GM12878 (cell line): ENCODE measurements at regions not wholly inside any gene's neighbourhood (a gene's known extent, or its start where the extent isn't known, plus 50 kb on each side); places are given as distances from the start of the nearest gene placed in this dataset.

Experiments
- E2F8 ChIP-seq: fragments of 450-650 bp; IDR thresholded peaks from 2 replicates; pipeline ENCODE4 v1.6.1; 2018; ENCODE audit warnings: mild to moderate bottlenecking, low read depth, moderate library complexity; ENCODE audit not compliant: partially characterized antibody
- FOXK2 ChIP-seq: fragments of 450-650 bp; IDR thresholded peaks from 2 replicates; pipeline ENCODE4 v1.6.1; 2017; ENCODE audit warnings: mild to moderate bottlenecking, moderate library complexity
- NFIC ChIP-seq: IDR thresholded peaks from 2 replicates; pipeline ENCODE4 v1.6.1; 2012; ENCODE audit warnings: low read depth, mild to moderate bottlenecking, inconsistent platforms, low read length, moderate library complexity
- RAD51 ChIP-seq: fragments of 450-650 bp; IDR thresholded peaks from 2 replicates; pipeline ENCODE4 v1.6.1; 2016; ENCODE audit warnings: moderate library complexity, mild to moderate bottlenecking, inconsistent platforms
- SRF ChIP-seq, 2 experiments: IDR thresholded peaks; 2 replicates each; pipeline ENCODE4 v1.6.1; 2011; ENCODE audit warnings: low read depth in 2 of 2, low read length in 2 of 2, mild to moderate bottlenecking in 1 of 2, moderate library complexity in 1 of 2
- SUZ12 ChIP-seq: fragments of 200-600 bp; sonication (generic); IDR thresholded peaks from one replicate; pipeline ENCODE4 v1.6.1; 2018; ENCODE audit warnings: antibody characterized with exemption, mild to moderate bottlenecking; ENCODE audit not compliant: unreplicated experiment
- ZBED1 ChIP-seq: IDR thresholded peaks from 2 replicates; pipeline ENCODE4 v1.6.1; 2016; ENCODE audit warnings: borderline replicate concordance
- ZNF592 ChIP-seq: fragments of 450-650 bp; IDR thresholded peaks from 2 replicates; pipeline ENCODE4 v1.6.1; 2017; ENCODE audit warnings: mild to moderate bottlenecking, moderate library complexity
- ZNF622 ChIP-seq: fragments of 450-650 bp; IDR thresholded peaks from 2 replicates; pipeline ENCODE4 v1.6.1; 2017; ENCODE audit warnings: mild to moderate bottlenecking, inconsistent platforms
- ZZZ3 ChIP-seq: IDR thresholded peaks from 2 replicates; pipeline ENCODE4 v1.6.1; 2011; ENCODE audit warnings: low read depth; ENCODE audit not compliant: control insufficient read depth, insufficient read length
- TF ChIP-seq, protein P1 (sequence below): fragments of 450-650 bp; IDR thresholded peaks from 2 replicates; pipeline ENCODE4 v1.6.1; 2017; ENCODE audit warnings: mild to moderate bottlenecking

DNA sequence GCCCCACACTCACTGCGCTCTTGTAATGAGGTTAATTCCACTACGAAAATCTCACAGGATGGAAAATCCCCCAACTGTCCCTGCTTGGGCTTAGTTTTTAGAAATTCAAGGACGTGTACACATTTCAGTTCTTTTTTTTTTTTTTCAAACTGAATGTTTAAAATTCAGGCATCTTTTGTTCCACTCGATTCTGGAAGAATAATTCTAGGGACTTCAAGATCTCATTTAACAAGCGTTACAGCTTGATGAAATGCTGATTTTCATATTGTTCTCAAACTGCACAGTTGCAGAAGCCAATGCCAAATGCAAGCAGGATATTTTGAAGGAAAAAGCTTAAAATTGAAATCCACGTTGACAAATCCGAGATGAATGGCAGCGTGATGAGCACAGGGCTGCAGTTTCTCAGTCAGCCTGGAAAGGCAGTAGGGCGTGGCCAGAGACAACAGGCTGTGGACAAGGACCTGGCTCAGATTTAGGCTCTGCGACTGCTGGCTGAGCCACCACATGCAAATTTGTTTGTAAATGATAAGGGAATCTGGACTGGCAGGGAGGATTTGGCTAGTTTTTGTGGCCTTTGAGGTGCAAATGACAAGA lies 128.1 kb upstream of the MYCN start (continued):
- TF ChIP-seq, protein P1, sequence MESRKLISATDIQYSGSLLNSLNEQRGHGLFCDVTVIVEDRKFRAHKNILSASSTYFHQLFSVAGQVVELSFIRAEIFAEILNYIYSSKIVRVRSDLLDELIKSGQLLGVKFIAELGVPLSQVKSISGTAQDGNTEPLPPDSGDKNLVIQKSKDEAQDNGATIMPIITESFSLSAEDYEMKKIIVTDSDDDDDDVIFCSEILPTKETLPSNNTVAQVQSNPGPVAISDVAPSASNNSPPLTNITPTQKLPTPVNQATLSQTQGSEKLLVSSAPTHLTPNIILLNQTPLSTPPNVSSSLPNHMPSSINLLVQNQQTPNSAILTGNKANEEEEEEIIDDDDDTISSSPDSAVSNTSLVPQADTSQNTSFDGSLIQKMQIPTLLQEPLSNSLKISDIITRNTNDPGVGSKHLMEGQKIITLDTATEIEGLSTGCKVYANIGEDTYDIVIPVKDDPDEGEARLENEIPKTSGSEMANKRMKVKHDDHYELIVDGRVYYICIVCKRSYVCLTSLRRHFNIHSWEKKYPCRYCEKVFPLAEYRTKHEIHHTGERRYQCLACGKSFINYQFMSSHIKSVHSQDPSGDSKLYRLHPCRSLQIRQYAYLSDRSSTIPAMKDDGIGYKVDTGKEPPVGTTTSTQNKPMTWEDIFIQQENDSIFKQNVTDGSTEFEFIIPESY, result no peak
- TF ChIP-seq E2F8 (no peak), RAD51 (no peak), ZBED1 (no peak), SUZ12 (no peak), NFIC (no peak), ZNF592 (no peak), ZZZ3 (no peak), SRF (IDR thresholded peaks at IDR 0.05; ENCODE audit: low read depth in 2 of 2, low read length in 2 of 2) (no peak), FOXK2 (no peak), ZNF622 (no peak)
- TF ChIP-seq, all 136 proteins: peak for 0
